ENCODE measurements at regions not wholly inside any gene's neighbourhood (a gene's known extent, or its start where the extent isn't known, plus 50 kb on each side); places are given as distances from the start of the nearest gene placed in this dataset.
"Not testable (repeated sequence)": the region's sequence is repeated elsewhere in the genome, so short reads cannot be mapped to it uniquely, and the experiment has no call there.

DNA sequence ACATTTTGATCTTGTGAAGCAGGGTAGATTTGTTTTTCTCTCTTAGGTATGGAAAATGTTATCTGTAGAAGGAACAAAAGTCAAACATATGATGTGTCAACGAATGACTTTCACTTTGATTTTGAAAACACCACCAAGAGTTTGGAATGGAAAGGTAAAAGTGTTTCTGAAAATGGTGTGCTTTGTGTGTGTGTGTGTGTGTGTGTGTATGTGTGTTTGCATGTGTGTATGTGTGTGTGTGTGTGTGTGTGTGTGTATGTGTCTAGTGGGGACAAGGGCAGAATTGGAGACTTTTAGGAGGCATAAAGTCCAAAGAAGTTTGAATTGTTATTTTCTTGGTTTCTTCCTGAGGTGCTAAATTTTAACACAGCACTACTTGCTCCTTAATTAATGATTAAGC lies 115.4 kb upstream of the PRKCQ start:
- DNase-seq (ENCODE audit: low read depth, low spot score): no peak

DNA sequence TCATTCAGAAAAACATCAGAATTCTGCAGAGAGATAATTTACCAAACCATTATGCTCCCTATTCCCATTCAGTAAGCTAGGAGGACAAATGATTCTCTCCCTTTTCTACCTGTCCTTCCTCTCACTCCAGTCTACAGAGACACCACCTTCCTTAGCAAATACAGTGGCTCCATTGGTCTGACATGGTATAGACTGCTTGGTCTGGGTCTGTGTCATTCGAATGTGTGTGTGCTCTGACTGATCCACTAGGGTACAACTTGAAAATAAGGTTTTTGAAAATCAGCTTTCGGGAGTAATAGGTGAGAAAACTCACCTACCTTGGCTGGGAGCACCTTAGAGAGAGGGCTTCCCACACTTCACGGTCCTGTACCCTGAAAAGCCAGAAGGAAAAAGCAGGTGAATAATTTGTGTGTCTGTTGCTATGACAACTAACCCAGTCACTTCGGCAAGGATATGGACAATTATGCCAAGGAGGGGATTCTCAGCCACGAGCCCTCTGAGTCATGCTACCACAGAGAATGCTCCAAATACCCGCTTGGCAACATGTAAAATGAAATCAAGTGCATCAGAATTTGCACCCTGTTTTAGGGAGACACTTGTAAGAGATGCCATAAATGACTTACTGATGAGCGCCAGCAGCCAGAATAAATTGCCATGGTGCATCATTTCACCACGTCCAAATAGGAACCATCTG lies 114.5 kb upstream of the PRKCQ start:
- DNase-seq (ENCODE audit: low read depth, low spot score): no peak

DNA sequence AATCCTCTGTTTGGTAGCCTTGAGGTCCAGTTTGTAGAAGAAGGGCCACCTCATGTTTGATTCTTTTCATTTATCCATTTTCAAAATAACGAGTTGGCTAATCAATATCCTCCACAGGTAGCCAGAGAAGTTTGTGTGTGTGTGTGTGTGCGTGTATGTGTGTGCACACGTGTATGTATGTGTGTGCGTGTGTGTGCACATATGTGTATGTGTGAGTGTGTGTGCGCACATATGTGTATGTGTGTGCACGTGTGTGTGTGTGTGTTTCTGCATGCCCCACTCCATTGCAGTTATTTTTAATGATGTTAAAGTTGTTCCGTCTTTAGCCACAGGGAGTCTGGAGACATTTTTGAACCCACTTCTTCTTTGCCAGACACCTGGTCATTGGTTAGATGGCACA lies 112.8 kb upstream of the PRKCQ start:
- no peak for DNase-seq (ENCODE audit: low read depth, low spot score)

DNA sequence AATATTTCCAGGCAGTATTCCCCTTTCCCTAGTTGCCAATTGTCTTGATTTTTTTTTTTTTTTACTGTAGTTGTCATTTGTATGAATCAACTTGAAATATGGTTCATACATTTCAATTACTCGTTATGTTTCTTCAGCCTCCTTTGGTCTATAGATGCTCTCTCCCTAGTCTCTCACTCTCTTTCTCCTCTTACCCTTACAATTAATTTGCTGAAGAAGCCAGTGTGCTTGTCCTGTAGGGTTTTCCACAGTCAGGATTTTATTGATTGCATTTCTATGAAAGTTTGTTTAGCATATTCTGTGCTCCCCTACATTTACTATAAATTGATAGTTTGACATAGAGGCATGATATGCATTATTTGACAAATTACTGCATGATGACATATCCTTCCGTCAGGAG lies 112.0 kb upstream of the PRKCQ start:
- DNase-seq (ENCODE audit: low read depth, low spot score): no peak

DNA sequence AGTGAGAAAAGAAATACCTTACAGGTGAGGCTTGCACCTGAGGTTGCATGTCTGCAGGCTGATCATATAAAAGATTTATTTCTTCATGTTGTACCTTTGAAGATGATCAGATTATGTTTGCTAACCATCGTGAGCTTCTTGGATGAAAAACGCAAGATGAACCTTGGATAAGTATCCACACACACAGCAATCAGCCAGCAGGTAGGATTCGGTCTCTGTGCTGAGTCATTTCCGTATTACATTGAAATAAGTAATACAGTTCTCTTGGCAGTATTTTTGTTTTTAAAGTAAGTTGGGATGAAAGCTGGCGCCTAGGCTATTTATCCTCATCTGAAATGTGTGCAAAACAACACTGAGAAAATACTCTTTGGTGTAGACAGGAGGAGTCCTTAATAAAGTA lies 109.0 kb upstream of the PRKCQ start:
- no peak for DNase-seq (ENCODE audit: low read depth, low spot score)

DNA sequence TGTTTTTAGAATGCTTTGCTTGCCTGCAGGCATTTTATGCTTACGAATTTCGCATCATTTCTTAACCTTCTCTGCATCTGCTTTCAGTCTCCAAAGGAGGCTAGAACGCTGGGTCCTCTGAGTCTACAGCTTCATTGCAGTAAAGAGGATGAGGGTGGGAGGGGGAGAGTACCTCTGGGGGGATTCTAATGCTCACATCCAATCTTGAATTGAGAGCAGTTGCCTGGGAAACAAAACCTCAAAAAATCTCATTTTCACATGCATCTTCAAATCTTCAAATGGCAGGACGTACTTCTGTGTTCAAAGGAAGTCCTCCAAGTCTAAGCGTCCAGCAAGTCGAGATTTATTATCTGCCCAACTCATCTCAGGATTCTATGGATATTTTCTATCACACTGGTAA lies 100.7 kb upstream of the PRKCQ start:
- DNase-seq (ENCODE audit: low read depth, low spot score): no peak

DNA sequence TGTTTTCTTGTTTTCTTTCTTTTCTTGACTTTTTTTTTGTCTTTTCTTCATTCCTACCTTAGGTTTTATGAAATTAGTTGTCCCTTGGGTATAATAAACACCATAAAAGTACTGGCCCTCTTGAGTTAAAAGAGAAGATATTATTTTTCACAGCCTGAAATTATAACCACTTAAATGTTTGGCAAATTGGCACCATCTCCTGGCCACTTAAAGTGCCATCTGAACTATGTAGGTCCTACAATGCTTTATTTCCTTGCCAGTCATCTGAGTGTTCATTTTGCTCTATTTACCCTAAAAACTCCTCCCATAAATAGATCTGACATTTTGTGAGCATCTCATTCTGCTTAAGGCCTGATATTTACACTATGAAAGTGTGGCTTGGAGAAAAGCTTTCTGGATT lies 98.9 kb upstream of the PRKCQ start:
- DNase-seq (ENCODE audit: low read depth, low spot score): no peak

DNA sequence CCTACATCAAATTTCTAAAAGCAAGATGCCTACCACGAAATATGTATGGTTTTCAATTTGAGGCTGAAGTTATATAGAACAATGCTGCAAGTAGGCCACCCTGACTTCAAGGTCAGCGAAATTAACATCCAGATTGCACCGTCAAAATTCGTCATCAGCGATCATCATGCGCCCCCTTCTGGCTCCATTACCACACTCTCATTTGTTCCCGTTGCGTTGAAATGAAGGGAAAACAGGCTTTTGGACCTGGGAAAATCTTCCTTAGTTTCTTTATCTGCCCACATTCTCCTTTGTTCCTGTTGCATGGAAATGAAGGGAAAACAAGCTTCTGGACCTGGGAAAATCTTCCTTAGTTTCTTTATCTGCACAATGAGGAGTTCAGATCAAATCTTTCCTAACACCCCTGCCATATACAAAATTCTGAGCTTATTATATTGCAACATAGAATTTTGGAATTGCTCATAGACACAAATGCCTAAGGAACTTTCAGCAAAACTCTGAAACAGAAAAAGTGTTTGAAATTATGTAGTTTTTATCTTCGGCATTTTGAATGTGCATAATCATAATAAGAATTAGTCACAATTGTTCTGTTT lies 98.2 kb upstream of the PRKCQ start:
- DNase-seq (ENCODE audit: low read depth, low spot score): peak; percentile 10

DNA sequence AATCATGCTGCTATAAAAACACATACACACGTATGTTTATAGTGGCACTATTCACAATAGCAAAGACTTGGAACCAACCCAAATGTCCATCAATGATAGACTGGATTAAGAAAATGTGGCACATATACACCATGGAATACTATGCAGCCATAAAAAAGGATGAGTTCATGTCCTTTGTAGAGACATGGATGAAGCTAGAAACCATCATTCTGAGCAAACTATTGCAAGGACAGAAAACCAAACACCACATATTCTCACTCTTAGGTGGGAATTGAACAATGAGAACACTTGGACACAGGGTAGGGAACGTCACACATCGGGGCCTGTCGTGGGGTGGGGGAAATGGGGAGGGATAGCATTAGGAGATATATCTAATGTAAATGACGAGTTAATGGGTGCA lies 97.1 kb upstream of the PRKCQ start:
- not testable (repeated sequence) for DNase-seq (ENCODE audit: low read depth, low spot score)

DNA sequence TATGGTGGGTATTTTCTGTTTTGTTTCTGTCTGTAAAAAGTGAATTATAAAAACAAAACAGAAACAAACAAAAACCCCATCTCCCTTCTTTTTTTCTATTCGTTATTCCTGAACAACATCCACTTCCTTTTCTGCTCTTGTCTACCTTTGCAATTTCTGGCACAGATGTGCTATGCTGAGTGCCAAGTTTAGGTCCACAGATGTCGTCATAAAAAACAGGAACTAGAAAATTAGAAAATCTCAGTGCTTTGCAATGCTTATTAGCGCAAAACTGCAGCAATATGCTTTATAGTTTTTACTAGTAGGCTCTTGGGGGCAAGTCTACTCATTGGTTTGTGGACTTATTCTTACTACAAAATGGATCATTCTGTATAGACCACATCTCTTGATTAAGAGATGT lies 94.2 kb upstream of the PRKCQ start:
- DNase-seq (ENCODE audit: low read depth, low spot score): no peak

DNA sequence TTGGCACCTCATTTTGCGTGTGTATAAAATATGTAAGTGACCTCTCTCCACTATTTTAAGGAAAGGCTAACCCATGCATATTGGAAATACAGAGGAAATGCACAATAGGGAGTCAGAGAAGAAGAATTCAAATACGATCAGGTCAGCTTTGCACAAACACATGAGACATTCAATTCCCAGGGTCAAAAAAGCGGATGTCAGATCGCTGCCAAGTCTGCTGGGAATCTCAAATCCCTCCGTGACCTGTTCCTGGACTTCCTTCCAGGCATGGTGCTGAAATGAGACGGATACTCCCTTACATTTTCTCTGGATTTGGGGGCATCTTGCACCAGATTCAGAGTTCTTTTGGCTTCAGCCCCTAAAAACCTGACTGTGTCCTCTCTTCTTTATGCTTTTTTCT lies 91.9 kb upstream of the PRKCQ start:
- DNase-seq (ENCODE audit: low read depth, low spot score): no peak

DNA sequence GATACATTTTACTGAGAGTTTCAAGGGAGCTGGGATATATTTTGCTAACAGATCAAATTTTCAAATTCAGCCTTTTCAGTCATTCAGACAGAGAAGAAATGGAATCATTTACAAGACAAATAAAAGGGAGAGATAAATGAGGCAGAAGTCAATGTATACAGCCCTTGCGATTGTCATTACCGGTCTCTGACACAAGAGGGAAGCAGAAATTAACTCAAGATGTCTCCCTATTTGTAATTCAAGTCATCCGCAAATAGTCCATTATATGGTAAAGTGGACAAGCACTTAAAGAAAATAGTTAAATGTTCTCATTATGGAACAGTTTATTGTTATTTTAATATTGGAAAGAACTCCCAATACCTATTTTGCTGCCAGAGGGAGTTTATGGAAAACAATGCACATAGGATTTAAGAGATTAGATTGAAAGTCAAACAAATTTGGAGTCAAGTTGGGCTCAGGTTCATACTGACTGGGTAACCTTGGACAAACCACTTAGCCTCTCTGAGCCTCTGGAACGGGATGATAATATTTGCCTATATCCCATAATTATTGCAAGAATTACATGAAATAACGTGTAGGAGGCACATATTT lies 89.3 kb upstream of the PRKCQ start:
- peak; percentile 26 for DNase-seq (ENCODE audit: low read depth, low spot score)

DNA sequence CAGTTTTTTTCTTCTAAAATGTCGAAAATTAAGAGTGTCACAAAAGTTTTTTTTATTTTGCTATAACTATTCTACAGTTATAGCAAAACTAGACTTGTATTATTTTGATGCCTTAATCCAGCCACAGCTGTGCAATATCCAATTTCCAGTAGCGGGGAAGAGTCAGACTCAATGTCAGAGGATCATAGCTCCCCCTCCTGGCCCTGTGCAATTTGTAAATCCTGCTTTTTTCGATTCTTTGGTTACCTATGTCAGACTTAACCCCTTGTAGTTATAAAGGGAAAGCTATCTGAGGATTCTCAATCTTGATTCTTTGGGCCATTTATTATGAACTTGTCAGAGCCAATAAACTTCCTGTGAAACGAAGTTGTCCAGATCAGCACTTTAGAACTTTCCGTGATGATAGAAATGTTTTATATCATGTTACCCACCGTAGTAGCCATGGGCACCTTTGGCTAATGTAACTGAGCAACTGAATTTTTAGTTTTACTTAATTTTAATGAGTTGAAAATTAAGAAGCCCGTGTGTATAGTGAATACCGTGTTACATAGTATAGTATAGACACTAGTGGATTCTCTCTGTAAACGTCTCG lies 87.7 kb upstream of the PRKCQ start:
- no peak for DNase-seq (ENCODE audit: low read depth, low spot score)

DNA sequence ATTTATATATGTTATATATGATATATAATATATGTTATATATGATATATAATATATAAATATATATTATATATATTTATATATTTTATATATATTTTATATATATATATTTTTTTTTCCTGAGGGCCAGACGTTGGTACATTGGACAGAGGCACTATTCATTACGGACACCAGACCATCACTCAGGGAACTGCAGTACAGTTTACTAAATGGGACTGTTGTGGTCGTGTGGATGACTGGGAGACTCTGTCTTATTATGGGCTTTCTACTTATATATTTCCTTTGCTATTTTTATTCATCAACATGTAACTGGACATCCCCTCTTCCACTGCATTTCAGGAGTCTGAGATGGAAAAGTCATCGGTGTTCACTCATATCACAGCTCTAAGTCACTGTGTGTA lies 87.1 kb upstream of the PRKCQ start:
- no peak for DNase-seq (ENCODE audit: low read depth, low spot score)

DNA sequence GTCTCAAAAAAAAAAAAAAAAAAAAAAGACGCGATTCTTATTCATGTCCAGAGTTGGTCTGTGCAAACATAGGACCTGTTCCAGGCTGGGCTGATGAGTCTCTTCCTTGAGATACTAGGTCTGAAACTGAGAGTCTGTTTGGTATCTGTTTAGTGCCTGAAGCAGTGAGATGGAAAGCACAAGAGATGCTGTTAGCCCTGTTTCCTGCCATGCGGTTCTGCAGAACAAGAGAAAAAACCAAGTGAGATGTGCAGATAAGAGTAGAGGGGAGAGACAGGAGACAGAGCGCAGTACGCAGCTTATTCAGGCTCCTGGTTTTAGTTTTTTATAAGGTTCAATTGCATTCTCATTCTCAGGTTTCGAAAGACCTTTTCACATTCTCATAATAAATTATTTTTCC lies 85.8 kb upstream of the PRKCQ start:
- no peak for DNase-seq (ENCODE audit: low read depth, low spot score)

DNA sequence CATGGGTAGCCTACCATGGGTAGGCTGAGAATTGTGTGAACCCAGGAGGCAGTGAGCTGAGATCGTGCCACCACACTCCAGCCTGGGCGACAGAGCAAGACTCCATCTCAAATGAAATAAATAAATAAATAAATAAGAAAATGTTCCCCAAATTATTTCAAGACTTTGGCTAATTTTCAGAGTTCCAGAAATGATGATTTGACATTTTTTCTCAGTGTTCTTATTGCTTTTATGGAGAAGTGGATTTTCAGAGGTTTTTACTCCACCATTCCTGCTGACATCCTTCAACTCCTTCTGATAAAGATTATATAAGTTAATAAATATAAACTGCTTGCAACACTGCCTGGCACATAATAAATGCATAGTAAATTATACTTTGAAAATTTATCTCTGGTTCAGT lies 80.4 kb upstream of the PRKCQ start:
- no peak for DNase-seq (ENCODE audit: low read depth, low spot score)

DNA sequence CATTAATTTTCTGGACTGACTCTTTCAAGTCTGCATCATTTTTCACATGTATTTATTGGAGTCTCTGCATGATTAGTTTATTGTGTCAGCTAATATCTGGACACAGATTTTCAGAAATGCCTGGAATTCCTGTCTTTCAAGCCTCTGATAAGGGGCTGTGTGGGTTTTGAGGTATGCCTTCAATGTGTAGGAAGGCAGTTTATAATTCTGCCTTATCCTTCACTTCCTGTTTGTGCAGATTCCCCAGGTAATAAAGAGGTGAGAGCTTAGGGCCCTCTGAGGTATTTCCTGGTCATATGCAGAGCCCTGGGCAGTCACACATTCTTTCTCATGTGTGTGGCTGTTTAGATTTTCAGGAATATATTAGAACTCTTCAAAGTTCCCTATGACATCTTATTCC lies 79.4 kb upstream of the PRKCQ start:
- no peak for DNase-seq (ENCODE audit: low read depth, low spot score)

DNA sequence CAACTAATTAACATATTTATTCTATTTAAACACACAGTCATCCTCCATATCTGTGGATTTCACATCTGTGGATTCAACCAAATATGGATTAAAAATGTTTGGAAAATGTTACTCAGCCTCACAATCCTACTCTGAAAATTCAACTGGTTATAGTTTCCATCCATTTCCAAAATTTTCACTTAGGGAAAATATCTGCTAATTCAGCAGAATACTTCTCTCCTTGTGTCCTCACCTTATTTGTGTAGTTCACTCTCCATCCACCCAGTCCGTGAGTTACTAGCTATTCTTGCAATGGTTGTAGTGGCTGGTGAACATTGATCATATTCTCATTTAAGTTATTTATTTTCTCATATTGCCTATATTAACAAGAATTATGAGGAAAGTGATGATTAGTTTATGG lies 77.6 kb upstream of the PRKCQ start:
- no peak for DNase-seq (ENCODE audit: low read depth, low spot score)

DNA sequence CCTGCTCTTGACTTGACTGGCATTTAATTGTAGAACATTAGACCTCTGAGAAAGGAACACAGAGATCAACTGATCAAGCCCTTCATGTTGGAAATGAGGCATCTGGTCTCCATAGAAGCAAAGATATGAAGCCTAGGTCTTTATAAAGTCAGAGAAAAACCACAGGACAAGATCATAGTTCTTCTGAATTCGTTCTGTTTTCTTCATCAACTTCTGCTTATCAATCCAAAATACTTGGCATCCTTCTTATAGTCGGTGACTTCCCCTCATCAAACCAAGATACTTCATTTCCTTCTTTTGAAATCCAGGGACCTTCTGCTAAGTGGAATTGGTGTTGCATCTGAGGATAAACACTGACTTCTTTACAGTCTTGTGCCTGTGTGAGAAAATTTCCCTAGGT lies 77.1 kb upstream of the PRKCQ start:
- DNase-seq (ENCODE audit: low read depth, low spot score): no peak

DNA sequence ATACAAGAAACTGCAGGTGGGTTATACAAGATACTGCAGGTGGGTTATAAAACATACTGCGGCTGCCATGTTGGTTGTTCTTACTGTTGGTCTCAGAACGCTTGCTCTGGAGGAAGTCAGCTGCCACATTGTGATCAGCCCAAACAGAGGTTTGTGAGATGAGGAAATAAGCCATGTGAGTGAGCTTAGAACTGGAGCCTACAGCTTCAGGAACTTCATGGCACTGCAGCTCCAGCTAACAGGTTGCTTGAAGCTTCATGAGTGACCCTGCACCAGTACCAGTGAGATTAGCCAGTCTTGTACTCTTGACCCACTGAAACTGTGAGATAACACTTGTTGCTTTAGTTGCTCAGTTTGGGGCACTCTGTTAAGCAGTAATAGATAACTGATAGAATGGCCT lies 74.5 kb upstream of the PRKCQ start:
- DNase-seq (ENCODE audit: low read depth, low spot score): no peak

DNA sequence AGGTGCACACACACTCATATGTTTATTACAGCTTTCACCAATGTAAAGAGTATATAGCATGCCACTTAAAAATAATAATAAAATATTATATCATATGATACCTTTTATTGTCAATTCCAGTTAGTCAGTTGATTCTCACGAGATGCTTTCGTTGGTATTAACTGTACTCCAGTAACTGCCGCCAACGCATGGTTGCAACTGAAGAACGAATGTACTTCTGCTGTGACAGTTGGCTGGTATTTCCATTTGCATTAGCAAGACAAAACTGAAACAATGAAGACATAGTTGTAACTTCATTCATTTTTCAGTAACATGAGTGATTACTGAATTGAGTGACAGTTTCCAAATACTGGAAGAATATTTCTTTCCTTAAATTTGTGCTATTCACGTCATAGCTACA lies 70.5 kb upstream of the PRKCQ start:
- DNase-seq (ENCODE audit: low read depth, low spot score): no peak

DNA sequence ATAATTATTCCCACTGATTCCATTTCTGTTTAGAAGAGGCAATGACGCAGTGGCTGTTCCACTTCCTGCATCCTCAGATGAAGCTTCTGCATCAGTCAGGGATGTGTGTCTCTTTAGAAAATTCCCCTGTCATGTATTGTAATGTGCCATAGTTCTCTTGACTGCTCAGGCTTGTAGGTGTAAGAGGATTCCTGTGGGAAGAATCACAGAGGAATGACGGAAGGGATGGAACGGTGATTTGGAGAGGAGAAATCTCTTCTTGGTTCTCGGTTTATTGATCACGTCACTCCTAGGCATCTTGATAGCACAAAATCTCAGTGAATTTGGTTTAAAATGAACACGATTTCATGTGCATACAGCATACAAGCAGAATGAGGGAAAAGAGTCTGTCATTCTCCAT lies 69.8 kb upstream of the PRKCQ start:
- DNase-seq (ENCODE audit: low read depth, low spot score): no peak

Measured in pulmonary artery endothelial cell (primary cell).